Islet of Langerhans (tissue), 1 donor: ENCODE measurements at regions not wholly inside any gene's neighbourhood (a gene's known extent, or its start where the extent isn't known, plus 50 kb on each side); places are given as distances from the start of the nearest gene placed in this dataset.

ENCODE experiments used
- FAIRE-seq: peaks from one replicate; lab custom pipeline; 2011; peaks lifted over from hg19 to GRCh38; lab: Jason Lieb, UNC

DNA sequence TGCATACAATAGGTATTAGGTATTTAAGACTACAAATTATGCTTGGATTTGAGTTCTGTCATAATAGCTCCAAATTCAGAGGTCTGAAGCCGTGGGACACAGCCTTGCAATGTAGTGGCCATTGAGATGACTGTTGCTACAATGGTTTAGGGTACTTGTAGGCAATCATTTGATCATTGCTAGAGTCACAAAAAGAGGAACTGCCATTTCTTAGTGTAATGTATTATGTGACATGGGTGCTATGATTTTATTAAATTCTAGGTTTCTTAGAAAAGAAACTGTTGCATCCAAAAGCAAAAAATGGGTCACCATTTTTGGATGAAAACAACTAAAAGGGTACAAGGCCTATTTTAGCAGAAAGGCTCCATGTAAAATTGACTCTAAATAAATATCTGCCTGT, 129.9 kb upstream of the ZNF644 start:
- FAIRE-seq, result no peak

GRCh38 chr1:91148641-91149069, 126.8 kb upstream of the ZNF644 start:
- no peak for FAIRE-seq

GRCh38 chr1:91141858-91142257, 120.0 kb upstream of the ZNF644 start:
- FAIRE-seq, result no peak

DNA sequence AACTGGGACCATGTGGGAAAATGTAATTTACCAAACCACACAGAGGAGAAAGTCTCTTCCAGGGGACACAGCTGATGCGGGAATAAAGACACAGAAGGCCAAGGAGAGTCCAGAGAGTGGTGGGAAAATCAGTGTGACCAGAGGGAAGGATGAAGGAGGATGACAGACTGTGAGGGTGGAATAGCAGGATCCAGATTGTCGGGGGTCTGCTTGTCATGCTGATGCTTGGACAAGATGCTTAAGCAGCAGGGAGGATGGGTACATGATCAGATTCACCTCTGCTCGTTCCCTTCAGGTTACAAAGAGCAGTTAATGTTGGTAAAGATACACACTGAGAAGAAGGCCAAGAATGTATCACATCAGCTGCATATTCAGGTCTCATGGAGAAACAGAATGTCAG, 117.1 kb upstream of the ZNF644 start:
- no peak for FAIRE-seq

- no peak for FAIRE-seq
These were observed 115.5 kb upstream of the ZNF644 start for GRCh38 chr1:91137173-91137852.

DNA sequence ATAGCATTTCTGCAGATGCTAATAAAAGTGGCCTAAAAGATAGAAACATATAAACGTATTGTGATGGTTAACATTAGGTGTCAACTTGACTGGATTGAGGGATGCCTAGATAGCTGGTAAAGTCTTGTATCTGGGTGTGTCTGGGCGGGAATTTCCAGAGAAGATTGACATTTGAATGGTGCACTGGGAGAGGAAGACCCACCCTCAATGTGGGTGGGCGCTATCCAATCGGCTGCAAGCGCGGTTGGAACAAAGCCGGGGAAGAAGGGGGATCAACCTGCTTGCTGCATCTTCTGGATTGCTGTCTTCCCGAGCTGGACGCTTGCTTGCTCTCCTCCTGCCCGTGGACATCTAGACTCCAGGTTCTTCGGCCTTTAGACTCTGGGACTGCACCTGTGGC, 114.0 kb upstream of the ZNF644 start:
- no peak for FAIRE-seq

GRCh38 chr1:91133248-91133647, 111.4 kb upstream of the ZNF644 start:
- FAIRE-seq, result no peak

DNA sequence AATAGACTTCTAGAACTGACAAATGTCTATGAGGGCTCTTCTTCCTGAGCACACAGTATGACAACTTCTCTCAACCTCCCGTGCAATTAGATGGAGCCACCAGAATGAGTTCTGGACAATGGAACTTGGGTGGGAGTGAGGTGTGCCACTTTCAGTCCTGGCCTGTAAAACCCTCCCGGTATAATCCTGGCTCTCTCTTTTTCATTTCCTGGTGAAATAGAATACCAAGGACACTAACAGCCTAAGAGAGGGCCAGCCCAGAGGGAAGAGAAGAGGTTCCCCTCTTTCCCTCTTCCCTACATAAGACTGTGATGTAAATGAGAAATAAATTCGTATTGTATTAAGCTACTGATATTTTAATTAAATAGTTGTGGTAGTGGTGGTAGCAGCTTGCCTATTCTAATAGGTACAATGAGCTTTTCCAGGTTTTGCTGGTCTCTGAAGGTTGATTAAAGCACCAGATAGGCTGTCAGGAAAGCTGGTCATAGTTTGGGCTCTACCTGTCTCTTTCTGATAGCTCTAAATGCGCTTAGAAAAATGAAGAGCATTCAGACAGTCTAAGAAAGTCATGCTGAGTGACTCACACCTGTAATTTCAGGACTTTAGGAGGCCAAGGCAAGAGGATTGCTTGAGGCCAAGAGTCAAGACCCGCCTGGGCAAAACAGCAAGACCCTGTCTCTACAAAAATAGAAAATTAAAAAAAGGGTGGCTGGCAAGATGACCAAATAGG, 108.6 kb upstream of the ZNF644 start:
- FAIRE-seq, result no peak

- no peak for FAIRE-seq
These were observed 107.6 kb upstream of the ZNF644 start for GRCh38 chr1:91129458-91129857.

DNA sequence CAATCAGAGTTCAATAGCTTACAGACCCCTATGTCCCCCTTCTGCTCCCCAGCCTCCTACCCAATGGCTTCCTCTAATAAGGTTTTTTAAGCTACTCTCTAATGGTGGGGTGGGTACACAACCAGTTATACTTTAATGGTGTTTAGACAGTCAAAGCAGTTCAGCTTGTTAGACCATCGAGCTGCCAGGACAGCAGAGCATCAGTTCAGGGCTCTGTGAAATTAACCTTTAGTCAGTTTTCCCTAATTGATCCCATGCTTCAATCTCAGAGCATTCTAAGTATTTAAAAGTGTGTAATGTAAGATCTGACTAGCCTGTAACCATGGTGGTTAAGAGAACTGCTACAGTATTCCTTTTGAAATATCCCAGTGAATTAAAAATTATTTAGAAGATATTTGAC, 107.2 kb upstream of the ZNF644 start:
- FAIRE-seq, result no peak

- FAIRE-seq, result no peak
These were observed 103.2 kb upstream of the ZNF644 start for GRCh38 chr1:91124989-91125417.

DNA sequence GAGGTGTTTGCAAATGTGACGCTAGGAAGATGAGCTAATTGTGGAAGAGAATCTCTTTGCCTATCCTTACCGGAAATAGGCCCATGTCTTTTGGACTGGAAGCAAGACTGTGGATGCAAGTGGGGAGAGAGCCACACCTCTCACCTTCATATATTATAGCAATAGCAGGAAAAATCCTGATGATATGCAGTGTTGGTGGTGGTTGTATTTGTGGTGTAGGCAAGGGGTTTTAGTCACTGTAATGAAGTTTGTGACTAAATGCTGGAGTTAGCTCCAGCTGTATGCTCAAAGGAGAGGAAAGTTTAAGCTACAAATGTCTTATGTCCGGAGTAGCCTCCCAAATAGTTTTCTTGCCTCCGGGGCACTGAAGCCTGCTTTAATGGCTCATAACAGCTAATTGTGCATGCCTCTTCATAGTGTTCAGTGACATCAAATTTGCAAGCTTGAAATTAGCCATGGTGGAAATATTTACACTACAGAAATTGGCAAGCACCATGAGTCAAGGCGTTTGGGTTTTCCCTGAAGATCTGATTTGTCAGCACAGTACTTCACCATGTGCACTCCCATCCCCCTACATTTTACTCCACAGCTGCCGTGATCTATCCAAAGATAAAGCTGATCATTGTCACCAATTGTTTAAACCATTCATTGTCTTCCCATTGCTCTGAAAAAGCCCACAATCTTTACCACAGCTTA, 102.6 kb upstream of the ZNF644 start:
- no peak for FAIRE-seq

DNA sequence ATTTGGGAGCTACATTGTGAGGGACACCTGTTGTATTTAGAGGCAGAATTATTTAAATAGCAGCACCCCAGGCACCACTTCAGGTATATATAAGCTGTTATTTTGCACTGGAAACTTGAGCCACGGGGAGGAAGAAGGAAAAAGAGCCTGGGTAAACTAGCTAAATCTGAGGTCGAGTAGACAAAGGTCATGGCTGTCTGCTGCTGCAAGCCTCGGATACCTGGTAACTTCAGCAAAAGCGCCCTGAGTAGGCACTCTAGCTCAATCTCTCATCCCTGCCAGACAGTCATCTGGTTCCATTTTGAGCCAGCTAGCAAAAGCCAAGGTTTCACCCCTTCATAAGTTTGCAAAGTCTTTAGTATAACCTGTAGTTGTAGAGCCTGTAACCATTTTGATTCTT, 101.9 kb upstream of the ZNF644 start:
- FAIRE-seq, result no peak

GRCh38 chr1:91123319-91123718, 101.5 kb upstream of the ZNF644 start:
- FAIRE-seq, result no peak

DNA sequence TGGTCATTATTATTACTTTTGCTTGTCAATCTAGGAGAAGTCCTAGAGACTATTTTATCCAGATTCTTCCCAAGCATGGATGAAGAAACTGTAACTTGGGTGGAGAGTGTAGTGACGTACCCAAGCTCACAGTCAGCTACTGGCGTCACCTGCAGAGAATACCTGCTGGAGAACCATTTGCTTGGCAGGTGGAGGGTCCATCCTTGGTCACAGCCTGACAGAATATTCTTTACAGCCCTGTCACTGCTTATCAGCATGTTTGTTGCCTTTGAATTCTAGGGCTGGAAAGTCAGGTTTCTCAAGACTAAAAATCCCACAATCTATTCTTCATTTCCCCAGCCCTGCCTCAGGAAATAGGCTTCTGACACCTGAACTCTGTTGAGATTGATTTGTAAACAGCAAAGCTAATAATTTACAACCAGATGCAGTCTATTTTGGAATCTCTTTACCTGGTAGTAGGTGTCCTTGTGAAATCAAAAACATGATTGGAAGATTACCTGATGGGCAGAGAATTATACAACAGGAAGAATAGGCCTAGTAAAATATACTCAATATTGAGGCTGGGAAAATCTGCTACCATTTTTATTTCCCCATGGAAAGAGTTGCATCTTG, 100.4 kb upstream of the ZNF644 start:
- FAIRE-seq, result no peak

- FAIRE-seq, result no peak
These were observed 99.5 kb upstream of the ZNF644 start for GRCh38 chr1:91121366-91121765.

GRCh38 chr1:91120936-91121335, 99.1 kb upstream of the ZNF644 start:
- FAIRE-seq, result no peak

GRCh38 chr1:91120421-91120820, 98.6 kb upstream of the ZNF644 start:
- FAIRE-seq, result no peak

GRCh38 chr1:91104712-91105111, 82.9 kb upstream of the ZNF644 start:
- no peak for FAIRE-seq

GRCh38 chr1:91101328-91101727, 79.5 kb upstream of the ZNF644 start:
- no peak for FAIRE-seq

DNA sequence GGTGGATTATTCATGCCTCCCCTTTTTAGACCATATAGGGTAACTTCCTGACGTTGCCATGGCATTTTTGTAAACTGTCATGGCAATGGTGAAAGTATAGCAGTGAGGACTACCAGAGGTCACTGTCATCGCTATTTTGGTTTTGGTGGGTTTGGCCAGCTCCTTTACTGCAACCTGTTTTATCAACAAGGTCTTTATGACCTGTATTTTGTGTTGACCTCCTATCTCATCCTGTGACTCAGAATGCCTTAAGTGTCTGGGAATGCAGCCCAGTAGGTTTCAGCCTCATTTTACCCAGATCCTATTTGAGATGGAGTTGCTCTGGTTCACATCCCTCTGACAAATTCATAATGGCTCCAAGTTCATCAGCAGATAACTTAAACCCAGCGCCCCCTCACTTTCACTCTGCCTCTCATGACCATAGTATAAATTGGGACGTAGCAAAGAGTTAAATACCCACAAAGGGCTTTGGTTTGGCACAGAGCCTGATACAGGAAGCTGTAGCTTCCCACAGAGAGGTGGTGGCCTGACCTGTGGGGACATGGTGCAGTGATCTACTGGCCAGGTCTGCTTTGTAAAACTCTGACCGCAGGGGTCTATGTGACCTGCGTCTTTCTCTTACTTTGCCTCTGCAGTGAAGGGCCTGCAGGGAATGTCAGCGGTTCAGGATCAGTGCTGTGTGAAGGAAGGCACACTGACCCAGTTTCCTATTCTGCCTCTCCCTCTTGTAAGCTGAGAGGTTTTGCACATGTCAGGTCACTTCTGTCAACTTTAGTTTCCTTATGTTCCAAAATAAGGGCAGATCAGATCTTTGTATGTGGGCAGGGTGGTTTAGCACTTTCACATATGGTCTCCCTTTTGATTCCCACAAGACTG, 78.1 kb upstream of the ZNF644 start:
- FAIRE-seq, result no peak

DNA sequence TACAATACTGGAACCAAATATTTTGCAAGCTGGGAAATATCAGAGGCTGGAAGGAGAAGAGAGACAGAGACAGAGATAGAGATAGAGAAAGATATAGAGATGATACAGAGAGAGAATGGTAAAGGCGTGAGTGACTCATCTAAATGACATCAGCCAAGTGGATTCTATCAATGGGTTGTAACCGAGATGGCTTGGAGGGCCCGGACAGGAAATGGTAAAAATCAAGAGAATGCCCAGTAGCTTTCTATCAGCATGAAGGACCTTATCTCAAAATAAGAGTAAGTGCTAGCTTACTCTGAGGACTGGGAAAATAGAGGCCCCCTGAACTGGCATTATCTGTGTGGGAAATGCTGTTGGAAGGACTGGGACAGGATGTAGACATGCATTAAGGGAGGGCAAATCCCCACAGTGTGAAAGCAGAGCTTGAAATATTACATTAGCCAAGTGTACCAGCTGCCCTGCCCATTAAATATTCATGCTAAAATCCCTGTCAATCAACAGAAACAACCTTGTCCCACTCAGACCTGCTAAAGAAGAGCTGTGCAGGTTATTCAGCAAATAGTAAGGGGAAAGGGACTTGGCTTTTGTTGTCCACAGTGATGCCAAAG, 76.6 kb upstream of the ZNF644 start:
- no peak for FAIRE-seq
